SK-N-SH treated with all-trans-retinoic acid at 6 μM for 48 hours (cell line): ENCODE measurements at regions not wholly inside any gene's neighbourhood (a gene's known extent, or its start where the extent isn't known, plus 50 kb on each side); places are given as distances from the start of the nearest gene placed in this dataset.

ENCODE experiments used
- ATAC-seq: fragments of 200-7000 bp; cut with Tn5 transposase; 3 replicates; pipeline ENCODE4 v1.9.1; 2020; ENCODE audit warnings: mild to moderate bottlenecking, moderate library complexity
- ARNTL ChIP-seq: fragments of 450-650 bp; formaldehyde crosslinking; IDR thresholded peaks from 2 replicates; pipeline ENCODE4 v1.5.0; 2020; ENCODE audit warnings: low read depth, mild to moderate bottlenecking, moderate library complexity, borderline replicate concordance
- BACH2 ChIP-seq: fragments of 250-450 bp; sonication (Bioruptor Pico); IDR thresholded peaks from 2 replicates; pipeline ENCODE4 v1.9.0; 2021; ENCODE audit warnings: mild to moderate bottlenecking, borderline replicate concordance
- CSDC2 ChIP-seq: fragments of 250-450 bp; sonication (Bioruptor Pico); IDR thresholded peaks from 2 replicates; pipeline ENCODE4 v1.5.0; 2020; ENCODE audit warnings: mild to moderate bottlenecking, moderate library complexity
- CSRNP3 ChIP-seq: fragments of 250-450 bp; sonication (Bioruptor Pico); IDR thresholded peaks from 2 replicates; pipeline ENCODE4 v1.5.1; 2021; ENCODE audit warnings: mild to moderate bottlenecking, moderate library complexity
- ESRRG ChIP-seq: fragments of 250-450 bp; sonication (Bioruptor Pico); IDR thresholded peaks from 2 replicates; pipeline ENCODE4 v1.6.1; 2021; ENCODE audit warnings: mild to moderate bottlenecking
- GLIS3 ChIP-seq: fragments of 250-450 bp; sonication (Bioruptor Pico); IDR thresholded peaks from 2 replicates; pipeline ENCODE4 v1.5.0; 2020; ENCODE audit warnings: mild to moderate bottlenecking, moderate library complexity
- ISL1 ChIP-seq: fragments of 250-450 bp; sonication (Bioruptor Pico); IDR thresholded peaks from 2 replicates; pipeline ENCODE4 v2.1.2; 2022; ENCODE audit warnings: mild to moderate bottlenecking, moderate library complexity
- OSR1 ChIP-seq: fragments of 250-450 bp; sonication (Bioruptor Pico); IDR thresholded peaks from 2 replicates; pipeline ENCODE4 v1.8.0; 2022; ENCODE audit warnings: moderate library complexity, mild to moderate bottlenecking, inconsistent platforms
- PPARA ChIP-seq: fragments of 250-450 bp; sonication (Bioruptor Pico); IDR thresholded peaks from 2 replicates; pipeline ENCODE4 v1.5.0; 2020; ENCODE audit warnings: mild to moderate bottlenecking, borderline replicate concordance
- SNAI2 ChIP-seq: fragments of 250-450 bp; sonication (Bioruptor Pico); IDR thresholded peaks from 2 replicates; pipeline ENCODE4 v1.5.0; 2020; ENCODE audit warnings: mild to moderate bottlenecking, moderate library complexity
- TOX ChIP-seq: fragments of 250-450 bp; sonication (Bioruptor Pico); IDR thresholded peaks from 2 replicates; pipeline ENCODE4 v1.8.0; 2021; ENCODE audit warnings: mild to moderate bottlenecking, moderate library complexity, borderline replicate concordance
- TSHZ2 ChIP-seq: fragments of 250-450 bp; sonication (Bioruptor Pico); IDR thresholded peaks from 2 replicates; pipeline ENCODE4 v1.5.0; 2020; ENCODE audit warnings: mild to moderate bottlenecking, moderate library complexity
- ZC3H10 ChIP-seq: fragments of 250-450 bp; sonication (Bioruptor Pico); IDR thresholded peaks from 2 replicates; pipeline ENCODE4 v1.5.1; 2021; ENCODE audit warnings: mild to moderate bottlenecking, moderate library complexity
- ZFP30 ChIP-seq: fragments of 450-650 bp; formaldehyde crosslinking; IDR thresholded peaks from 2 replicates; pipeline ENCODE4 v1.5.0; 2022; ENCODE audit warnings: mild to moderate bottlenecking, moderate library complexity
- ZNF565 ChIP-seq: fragments of 450-650 bp; formaldehyde crosslinking; conservative IDR thresholded peaks from 2 replicates; pipeline ENCODE4 v1.5.0; 2020; ENCODE audit warnings: low read depth, mild to moderate bottlenecking, moderate library complexity
- ZNF70 ChIP-seq: fragments of 450-650 bp; formaldehyde crosslinking; IDR thresholded peaks from 2 replicates; pipeline ENCODE4 v1.5.0; 2020; ENCODE audit warnings: mild to moderate bottlenecking, moderate library complexity
- ZNF8 ChIP-seq: fragments of 450-650 bp; formaldehyde crosslinking; IDR thresholded peaks from 2 replicates; pipeline ENCODE4 v1.5.0; 2020; ENCODE audit warnings: mild to moderate bottlenecking, moderate library complexity
- TF ChIP-seq, protein P1 (sequence below): fragments of 250-450 bp; sonication (Bioruptor Pico); IDR thresholded peaks from 2 replicates; pipeline ENCODE4 v1.5.1; 2020; ENCODE audit warnings: low read depth, mild to moderate bottlenecking, moderate library complexity
- TF ChIP-seq, protein P2 (sequence below): fragments of 250-450 bp; sonication (Bioruptor Pico); IDR thresholded peaks from 2 replicates; pipeline ENCODE4 v1.8.0; 2021; ENCODE audit warnings: low read depth, mild to moderate bottlenecking, moderate library complexity, borderline replicate concordance
- TF ChIP-seq, protein P3 (sequence below): fragments of 250-450 bp; sonication (Bioruptor Pico); IDR thresholded peaks from 2 replicates; pipeline ENCODE4 v1.8.0; 2020; ENCODE audit warnings: mild to moderate bottlenecking, moderate library complexity, borderline replicate concordance

DNA sequence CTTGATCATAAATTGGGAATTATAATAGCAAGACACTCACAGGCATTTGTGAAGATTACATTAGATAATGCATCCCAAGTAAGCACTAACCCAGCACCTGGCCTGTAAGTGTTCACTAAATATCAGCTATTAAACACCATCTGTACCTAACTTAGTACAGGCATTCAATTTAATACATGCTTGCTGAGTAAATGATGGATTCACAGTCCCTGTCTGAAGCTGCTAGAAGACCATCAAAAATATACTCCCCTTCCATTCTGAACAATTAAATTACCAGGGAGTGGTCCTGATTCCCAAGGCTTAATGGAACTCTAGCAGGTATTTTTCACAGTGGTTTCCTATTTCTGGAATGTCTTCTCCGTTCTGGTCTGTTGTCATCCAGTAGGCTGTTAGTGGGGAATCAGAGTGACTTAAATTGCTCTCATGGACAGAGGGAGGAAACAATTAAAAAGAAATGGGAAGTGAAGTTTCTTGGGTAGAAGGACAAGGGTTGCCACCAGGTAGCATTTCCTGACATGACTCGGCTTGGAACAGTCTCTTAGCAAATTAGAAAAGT is 233.9 kb downstream of the PTTG2 start:
- no peak for ATAC-seq
- no peak for TF ChIP-seq BACH2
- TF ChIP-seq ZNF565 (CRISPR knock-in tag): no peak
- no peak for TF ChIP-seq TOX
- TF ChIP-seq ZNF8: no peak
- no peak for TF ChIP-seq OSR1 (CRISPR knock-in tag)
- no peak for TF ChIP-seq ESRRG
- no peak for TF ChIP-seq TSHZ2 (CRISPR knock-in tag)
- no peak for TF ChIP-seq ZNF70 (CRISPR knock-in tag)
- TF ChIP-seq ZC3H10 (CRISPR knock-in tag): no peak
- TF ChIP-seq PPARA (CRISPR knock-in tag): no peak
- no peak for TF ChIP-seq ARNTL (CRISPR knock-in tag)
- TF ChIP-seq, protein P1, sequence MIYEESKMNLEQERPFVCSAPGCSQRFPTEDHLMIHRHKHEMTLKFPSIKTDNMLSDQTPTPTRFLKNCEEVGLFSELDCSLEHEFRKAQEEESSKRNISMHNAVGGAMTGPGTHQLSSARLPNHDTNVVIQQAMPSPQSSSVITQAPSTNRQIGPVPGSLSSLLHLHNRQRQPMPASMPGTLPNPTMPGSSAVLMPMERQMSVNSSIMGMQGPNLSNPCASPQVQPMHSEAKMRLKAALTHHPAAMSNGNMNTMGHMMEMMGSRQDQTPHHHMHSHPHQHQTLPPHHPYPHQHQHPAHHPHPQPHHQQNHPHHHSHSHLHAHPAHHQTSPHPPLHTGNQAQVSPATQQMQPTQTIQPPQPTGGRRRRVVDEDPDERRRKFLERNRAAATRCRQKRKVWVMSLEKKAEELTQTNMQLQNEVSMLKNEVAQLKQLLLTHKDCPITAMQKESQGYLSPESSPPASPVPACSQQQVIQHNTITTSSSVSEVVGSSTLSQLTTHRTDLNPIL: no peak
- no peak for TF ChIP-seq ISL1
- TF ChIP-seq, protein P2, sequence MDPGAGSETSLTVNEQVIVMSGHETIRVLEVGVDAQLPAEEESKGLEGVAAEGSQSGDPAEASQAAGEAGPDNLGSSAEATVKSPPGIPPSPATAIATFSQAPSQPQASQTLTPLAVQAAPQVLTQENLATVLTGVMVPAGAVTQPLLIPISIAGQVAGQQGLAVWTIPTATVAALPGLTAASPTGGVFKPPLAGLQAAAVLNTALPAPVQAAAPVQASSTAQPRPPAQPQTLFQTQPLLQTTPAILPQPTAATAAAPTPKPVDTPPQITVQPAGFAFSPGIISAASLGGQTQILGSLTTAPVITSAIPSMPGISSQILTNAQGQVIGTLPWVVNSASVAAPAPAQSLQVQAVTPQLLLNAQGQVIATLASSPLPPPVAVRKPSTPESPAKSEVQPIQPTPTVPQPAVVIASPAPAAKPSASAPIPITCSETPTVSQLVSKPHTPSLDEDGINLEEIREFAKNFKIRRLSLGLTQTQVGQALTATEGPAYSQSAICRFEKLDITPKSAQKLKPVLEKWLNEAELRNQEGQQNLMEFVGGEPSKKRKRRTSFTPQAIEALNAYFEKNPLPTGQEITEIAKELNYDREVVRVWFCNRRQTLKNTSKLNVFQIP (CRISPR knock-in tag): no peak
- TF ChIP-seq CSDC2 (CRISPR knock-in tag): no peak
- no peak for TF ChIP-seq GLIS3 (CRISPR knock-in tag)
- TF ChIP-seq, protein P3, sequence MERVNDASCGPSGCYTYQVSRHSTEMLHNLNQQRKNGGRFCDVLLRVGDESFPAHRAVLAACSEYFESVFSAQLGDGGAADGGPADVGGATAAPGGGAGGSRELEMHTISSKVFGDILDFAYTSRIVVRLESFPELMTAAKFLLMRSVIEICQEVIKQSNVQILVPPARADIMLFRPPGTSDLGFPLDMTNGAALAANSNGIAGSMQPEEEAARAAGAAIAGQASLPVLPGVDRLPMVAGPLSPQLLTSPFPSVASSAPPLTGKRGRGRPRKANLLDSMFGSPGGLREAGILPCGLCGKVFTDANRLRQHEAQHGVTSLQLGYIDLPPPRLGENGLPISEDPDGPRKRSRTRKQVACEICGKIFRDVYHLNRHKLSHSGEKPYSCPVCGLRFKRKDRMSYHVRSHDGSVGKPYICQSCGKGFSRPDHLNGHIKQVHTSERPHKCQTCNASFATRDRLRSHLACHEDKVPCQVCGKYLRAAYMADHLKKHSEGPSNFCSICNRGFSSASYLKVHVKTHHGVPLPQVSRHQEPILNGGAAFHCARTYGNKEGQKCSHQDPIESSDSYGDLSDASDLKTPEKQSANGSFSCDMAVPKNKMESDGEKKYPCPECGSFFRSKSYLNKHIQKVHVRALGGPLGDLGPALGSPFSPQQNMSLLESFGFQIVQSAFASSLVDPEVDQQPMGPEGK (CRISPR knock-in tag): no peak
- TF ChIP-seq, all 23 proteins: peak for 0

GRCh38 chr4:38195486-38195885 is 235.3 kb downstream of the PTTG2 start:
- ATAC-seq: no peak

DNA sequence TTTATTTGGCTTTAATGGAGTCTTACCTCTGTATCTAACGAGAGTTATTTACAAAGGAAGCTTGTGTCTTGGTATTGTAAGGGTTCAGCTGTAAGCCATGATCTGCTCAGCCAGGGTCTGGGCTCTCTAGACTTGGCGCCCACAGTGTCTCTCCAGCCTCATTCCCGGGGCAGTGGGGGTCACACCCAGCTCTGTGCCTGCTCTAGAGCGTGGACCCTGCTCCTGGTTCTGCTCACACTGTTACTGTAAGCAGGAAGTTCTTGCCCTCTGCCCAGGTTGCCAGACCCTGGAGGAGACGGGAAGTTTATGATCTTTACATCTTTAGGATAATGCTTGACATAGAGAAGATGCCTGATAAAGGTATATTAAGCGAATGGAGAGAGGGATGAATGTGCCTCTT is 235.7 kb downstream of the PTTG2 start:
- ATAC-seq: no peak
- TF ChIP-seq OSR1 (CRISPR knock-in tag) (no peak), BACH2 (no peak), CSDC2 (CRISPR knock-in tag) (no peak), SNAI2 (CRISPR knock-in tag) (no peak), TOX (no peak), ESRRG (no peak), GLIS3 (CRISPR knock-in tag) (no peak), ZNF565 (CRISPR knock-in tag) (no peak), ARNTL (CRISPR knock-in tag) (no peak), ZFP30 (CRISPR knock-in tag) (no peak), CSRNP3 (CRISPR knock-in tag) (no peak), ZNF70 (CRISPR knock-in tag) (no peak), ZNF8 (no peak), PPARA (CRISPR knock-in tag) (no peak)
- TF ChIP-seq, protein P1: no peak
- TF ChIP-seq, protein P2 (CRISPR knock-in tag): no peak

More at GRCh38 chr4:38195486-38195885, 235.3 kb downstream of the PTTG2 start:
- no peak for TF ChIP-seq PPARA (CRISPR knock-in tag)
- TF ChIP-seq SNAI2 (CRISPR knock-in tag): no peak
- no peak for TF ChIP-seq CSRNP3 (CRISPR knock-in tag)
- no peak for TF ChIP-seq ZNF8
